Neural cell (in vitro differentiated cells): ENCODE measurements at regions not wholly inside any gene's neighbourhood (a gene's known extent, or its start where the extent isn't known, plus 50 kb on each side); places are given as distances from the start of the nearest gene placed in this dataset.

ENCODE experiments used
- H2AFZ ChIP-seq: fragments of 200-600, 300-800 bp; sonication (generic), shearing (Covaris generic); 2 replicates; pipeline ENCODE4 v1.6.0; 2014; ENCODE audit warnings: low read depth, mild to moderate bottlenecking, antibody characterized with exemption, low read length, moderate library complexity
- H3F3A ChIP-seq: fragments of 200-600 bp; shearing (Covaris generic); 2 replicates; pipeline ENCODE4 v1.6.1; 2016; ENCODE audit warnings: mild to moderate bottlenecking, moderate library complexity, mixed read lengths, antibody characterized with exemption, low read length; ENCODE audit not compliant: insufficient read depth, poor library complexity, severe bottlenecking
- H3K27ac ChIP-seq: fragments of 200-600, 300-800 bp; sonication (generic), shearing (Covaris generic); 2 replicates; pipeline ENCODE4 v1.5.1; 2014; ENCODE audit warnings: mild to moderate bottlenecking, low read length, moderate library complexity
- H3K27me3 ChIP-seq: fragments of 300-800, 200-600 bp; sonication (generic), shearing (Covaris generic); 2 replicates; pipeline ENCODE4 v1.6.0; 2014; ENCODE audit warnings: mild to moderate bottlenecking, low read depth, low read length, moderate library complexity; ENCODE audit not compliant: insufficient read depth
- H3K36me3 ChIP-seq: fragments of 300-800, 200-600 bp; sonication (generic), shearing (Covaris generic); 2 replicates; pipeline ENCODE4 v1.5.1; 2014; ENCODE audit warnings: mild to moderate bottlenecking, antibody characterized with exemption, low read length, moderate library complexity; ENCODE audit not compliant: insufficient read depth
- H3K4me2 ChIP-seq: fragments of 300-800, 200-600 bp; sonication (generic), shearing (Covaris generic); 2 replicates; pipeline ENCODE4 v1.6.0; 2014; ENCODE audit warnings: mild to moderate bottlenecking, low read length
- H3K4me3 ChIP-seq: fragments of 300-800, 200-600 bp; sonication (generic), shearing (Covaris generic); 2 replicates; pipeline ENCODE4 v1.5.1; 2014; ENCODE audit warnings: mild to moderate bottlenecking, low read length, moderate library complexity
- H3K79me2 ChIP-seq: fragments of 200-600 bp; shearing (Covaris generic); replicated peaks from 2 replicates; pipeline ENCODE4 v1.6.0; 2014; ENCODE audit warnings: mild to moderate bottlenecking, low read length, moderate library complexity; ENCODE audit not compliant: insufficient read depth
- H3K9ac ChIP-seq: fragments of 300-800, 200-600 bp; sonication (generic), shearing (Covaris generic); 2 replicates; pipeline ENCODE4 v1.6.1; 2016; ENCODE audit warnings: mild to moderate bottlenecking, low read length, mixed read lengths
- H3K9me2 ChIP-seq: fragments of 200-600 bp; shearing (Covaris generic); 2 replicates; pipeline ENCODE4 v1.6.1; 2016; ENCODE audit warnings: mild to moderate bottlenecking, low read length, mixed read lengths; ENCODE audit not compliant: insufficient read depth
- H3K9me3 ChIP-seq: fragments of 200-600, 300-800 bp; sonication (generic), shearing (Covaris generic); 2 replicates; pipeline ENCODE4 v1.6.1; 2016; ENCODE audit warnings: mild to moderate bottlenecking, mixed run types, low read length, moderate library complexity, mixed read lengths
- H4K20me1 ChIP-seq: fragments of 200-600 bp; shearing (Covaris generic); 2 replicates; pipeline ENCODE4 v1.6.1; 2016; ENCODE audit warnings: mild to moderate bottlenecking, mixed run types; ENCODE audit not compliant: insufficient read depth
- EP300 ChIP-seq: fragments of 450-650 bp; conservative IDR thresholded peaks from 2 replicates; pipeline ENCODE4 v1.6.1; 2014; ENCODE audit warnings: antibody characterized with exemption, mild to moderate bottlenecking, moderate library complexity; ENCODE audit not compliant: poor library complexity, severe bottlenecking
- EZH2 ChIP-seq: fragments of 200-600, 300-800 bp; shearing (Covaris generic), sonication (generic); IDR thresholded peaks from 2 replicates; pipeline ENCODE4 v1.6.1; 2014; ENCODE audit warnings: antibody characterized with exemption, low read length, borderline replicate concordance, mild to moderate bottlenecking; ENCODE audit not compliant: insufficient read depth, poor library complexity, severe bottlenecking
- MXI1 ChIP-seq: fragments of 450-650 bp; conservative IDR thresholded peaks from 2 replicates; pipeline ENCODE4 v1.6.1; 2014; ENCODE audit warnings: antibody characterized with exemption, mild to moderate bottlenecking; ENCODE audit not compliant: poor library complexity, severe bottlenecking
- POLR2AphosphoS5 ChIP-seq: IDR thresholded peaks from 2 replicates; pipeline ENCODE4 v1.6.1; 2012
- RAD21 ChIP-seq: fragments of 450-650 bp; conservative IDR thresholded peaks from 2 replicates; pipeline ENCODE4 v1.6.1; 2014; ENCODE audit warnings: antibody characterized with exemption, mild to moderate bottlenecking, moderate library complexity
- SMC3 ChIP-seq: fragments of 450-650 bp; conservative IDR thresholded peaks from 2 replicates; pipeline ENCODE4 v1.6.1; 2014; ENCODE audit warnings: antibody characterized with exemption, mild to moderate bottlenecking, moderate library complexity; ENCODE audit not compliant: poor library complexity
- TAF1 ChIP-seq: IDR thresholded peaks from 2 replicates; pipeline ENCODE4 v1.6.1; 2012; ENCODE audit warnings: low read depth
- TF ChIP-seq, protein P1 (sequence below): fragments of 450-650 bp; IDR thresholded peaks from 2 replicates; pipeline ENCODE4 v1.5.1; 2014; ENCODE audit warnings: antibody characterized with exemption, mild to moderate bottlenecking, moderate library complexity; ENCODE audit not compliant: poor library complexity, severe bottlenecking
- TF ChIP-seq, protein P2 (sequence below): IDR thresholded peaks from 2 replicates; pipeline ENCODE4 v1.6.1; 2012; ENCODE audit warnings: borderline replicate concordance

DNA sequence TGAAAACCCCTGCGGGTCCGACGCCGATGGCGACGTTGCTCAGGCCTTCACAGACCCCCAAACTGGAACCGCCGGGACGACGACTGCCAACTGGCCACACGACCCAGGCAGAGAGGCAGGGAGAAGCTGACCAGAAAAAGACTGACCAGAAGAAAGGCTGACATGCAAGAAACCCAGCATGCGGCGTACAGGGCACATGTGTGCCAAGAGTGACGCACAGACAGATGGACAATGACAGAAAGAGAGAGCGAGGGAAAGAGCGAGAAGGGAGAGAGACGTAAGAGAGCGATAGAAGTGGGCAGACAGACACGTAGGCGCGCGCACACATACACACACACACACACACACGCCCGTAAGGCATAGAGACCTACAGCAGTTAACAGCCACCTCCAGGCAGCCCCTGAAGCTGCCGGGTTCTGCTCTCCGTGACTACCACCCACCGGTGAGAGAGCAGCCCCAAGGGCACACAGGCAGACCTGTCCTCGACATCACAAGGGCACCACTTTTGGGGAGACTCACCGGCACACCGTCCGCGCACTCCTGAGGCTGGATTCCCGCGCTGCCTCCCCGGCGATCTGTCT, 67.2 kb upstream of the ZNF527 start:
- H3K9me2 ChIP-seq, result no peaks in the 10 kb centered on the region
- no peaks in the 10 kb centered on the region for H3K9me3 ChIP-seq
- no peaks in the 10 kb centered on the region for H4K20me1 ChIP-seq
- no peaks in the 10 kb centered on the region for H3K79me2 ChIP-seq
- H3K36me3 ChIP-seq, result no peaks in the 10 kb centered on the region
- no peaks in the 10 kb centered on the region for H3K27me3 ChIP-seq
- H3K4me2 ChIP-seq, result no peak overlapping the region
- TF ChIP-seq POLR2AphosphoS5 (no peak), SMC3 (no peak), TAF1 (no peak), MXI1 (no peak), EP300 (no peak), RAD21 (no peak), EZH2 (no peak)
- TF ChIP-seq, protein P1, sequence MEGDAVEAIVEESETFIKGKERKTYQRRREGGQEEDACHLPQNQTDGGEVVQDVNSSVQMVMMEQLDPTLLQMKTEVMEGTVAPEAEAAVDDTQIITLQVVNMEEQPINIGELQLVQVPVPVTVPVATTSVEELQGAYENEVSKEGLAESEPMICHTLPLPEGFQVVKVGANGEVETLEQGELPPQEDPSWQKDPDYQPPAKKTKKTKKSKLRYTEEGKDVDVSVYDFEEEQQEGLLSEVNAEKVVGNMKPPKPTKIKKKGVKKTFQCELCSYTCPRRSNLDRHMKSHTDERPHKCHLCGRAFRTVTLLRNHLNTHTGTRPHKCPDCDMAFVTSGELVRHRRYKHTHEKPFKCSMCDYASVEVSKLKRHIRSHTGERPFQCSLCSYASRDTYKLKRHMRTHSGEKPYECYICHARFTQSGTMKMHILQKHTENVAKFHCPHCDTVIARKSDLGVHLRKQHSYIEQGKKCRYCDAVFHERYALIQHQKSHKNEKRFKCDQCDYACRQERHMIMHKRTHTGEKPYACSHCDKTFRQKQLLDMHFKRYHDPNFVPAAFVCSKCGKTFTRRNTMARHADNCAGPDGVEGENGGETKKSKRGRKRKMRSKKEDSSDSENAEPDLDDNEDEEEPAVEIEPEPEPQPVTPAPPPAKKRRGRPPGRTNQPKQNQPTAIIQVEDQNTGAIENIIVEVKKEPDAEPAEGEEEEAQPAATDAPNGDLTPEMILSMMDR, result no peak
- TF ChIP-seq, protein P2, sequence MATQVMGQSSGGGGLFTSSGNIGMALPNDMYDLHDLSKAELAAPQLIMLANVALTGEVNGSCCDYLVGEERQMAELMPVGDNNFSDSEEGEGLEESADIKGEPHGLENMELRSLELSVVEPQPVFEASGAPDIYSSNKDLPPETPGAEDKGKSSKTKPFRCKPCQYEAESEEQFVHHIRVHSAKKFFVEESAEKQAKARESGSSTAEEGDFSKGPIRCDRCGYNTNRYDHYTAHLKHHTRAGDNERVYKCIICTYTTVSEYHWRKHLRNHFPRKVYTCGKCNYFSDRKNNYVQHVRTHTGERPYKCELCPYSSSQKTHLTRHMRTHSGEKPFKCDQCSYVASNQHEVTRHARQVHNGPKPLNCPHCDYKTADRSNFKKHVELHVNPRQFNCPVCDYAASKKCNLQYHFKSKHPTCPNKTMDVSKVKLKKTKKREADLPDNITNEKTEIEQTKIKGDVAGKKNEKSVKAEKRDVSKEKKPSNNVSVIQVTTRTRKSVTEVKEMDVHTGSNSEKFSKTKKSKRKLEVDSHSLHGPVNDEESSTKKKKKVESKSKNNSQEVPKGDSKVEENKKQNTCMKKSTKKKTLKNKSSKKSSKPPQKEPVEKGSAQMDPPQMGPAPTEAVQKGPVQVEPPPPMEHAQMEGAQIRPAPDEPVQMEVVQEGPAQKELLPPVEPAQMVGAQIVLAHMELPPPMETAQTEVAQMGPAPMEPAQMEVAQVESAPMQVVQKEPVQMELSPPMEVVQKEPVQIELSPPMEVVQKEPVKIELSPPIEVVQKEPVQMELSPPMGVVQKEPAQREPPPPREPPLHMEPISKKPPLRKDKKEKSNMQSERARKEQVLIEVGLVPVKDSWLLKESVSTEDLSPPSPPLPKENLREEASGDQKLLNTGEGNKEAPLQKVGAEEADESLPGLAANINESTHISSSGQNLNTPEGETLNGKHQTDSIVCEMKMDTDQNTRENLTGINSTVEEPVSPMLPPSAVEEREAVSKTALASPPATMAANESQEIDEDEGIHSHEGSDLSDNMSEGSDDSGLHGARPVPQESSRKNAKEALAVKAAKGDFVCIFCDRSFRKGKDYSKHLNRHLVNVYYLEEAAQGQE, result no peak
- no peaks in the 10 kb centered on the region for H3F3A ChIP-seq
- H2AFZ ChIP-seq, result no peak overlapping the region
- H3K4me3 ChIP-seq, result no peak overlapping the region
- H3K9ac ChIP-seq, result no peak overlapping the region
- H3K27ac ChIP-seq, result no peak overlapping the region

DNA sequence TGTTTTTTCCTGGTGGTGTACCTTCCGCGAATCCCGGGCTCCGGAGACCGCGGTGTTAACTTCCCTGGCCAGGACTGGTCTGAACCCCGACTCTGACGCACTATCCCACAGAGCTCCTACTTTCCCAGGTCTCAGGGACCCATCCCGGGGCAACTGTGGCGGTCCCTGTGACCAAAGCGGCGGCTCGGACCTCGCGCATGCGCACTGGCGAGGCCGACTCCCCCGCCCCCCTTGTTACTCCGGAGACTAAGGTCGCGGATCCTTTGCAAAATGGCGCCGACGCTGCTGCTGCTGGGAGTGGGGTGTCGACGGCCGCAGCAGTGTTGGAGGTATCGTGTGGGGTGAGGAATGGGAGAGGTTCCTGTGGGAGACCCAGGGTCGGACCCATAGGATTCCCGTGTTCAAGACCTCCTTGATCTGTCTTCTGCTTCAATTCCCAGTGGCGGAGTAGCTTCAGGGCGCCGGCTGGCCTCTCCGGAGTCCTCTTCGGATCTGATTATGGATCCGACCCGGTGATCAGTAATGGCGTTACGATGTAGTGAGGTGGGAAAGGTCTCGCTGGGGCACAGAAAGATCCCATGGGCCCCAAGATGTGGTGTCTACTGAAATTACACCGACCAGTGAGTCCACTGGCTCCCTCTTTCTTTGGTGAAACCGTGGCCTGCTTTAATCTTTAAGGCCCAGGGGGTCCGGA, 66.6 kb upstream of the ZNF527 start:
- Histone ChIP-seq H3K9me2 (no peaks in the 10 kb centered on the region), H3K79me2 (no peaks in the 10 kb centered on the region), H4K20me1 (no peaks in the 10 kb centered on the region), H3K9ac (no peak overlapping the region), H3K9me3 (no peaks in the 10 kb centered on the region), H3F3A (no peaks in the 10 kb centered on the region), H3K4me2 (no peak overlapping the region), H3K27ac (no peak overlapping the region), H3K27me3 (no peaks in the 10 kb centered on the region), H3K4me3 (no peak overlapping the region), H3K36me3 (no peaks in the 10 kb centered on the region), H2AFZ (no peak overlapping the region)
- TF ChIP-seq EP300 (no peak), POLR2AphosphoS5 (no peak), RAD21 (no peak), SMC3 (no peak), MXI1 (no peak), EZH2 (no peak), TAF1 (no peak)
- TF ChIP-seq, protein P2, result no peak
- TF ChIP-seq, protein P1, result no peak
